Right ventricle myocardium superior (tissue), 1 donor: ENCODE measurements at regions not wholly inside any gene's neighbourhood (a gene's known extent, or its start where the extent isn't known, plus 50 kb on each side); places are given as distances from the start of the nearest gene placed in this dataset.
A peak's percentile ranks its signal among the peaks of the same experiment; 100 is the strongest.

Experiments used
- ATAC-seq: fragments of 200-7000 bp; cut with Tn5 transposase; one replicate; pipeline ENCODE4 v1.9.1; 2020; ENCODE audit warnings: mild to moderate bottlenecking; ENCODE audit not compliant: poor library complexity
- DNase-seq: peaks from one replicate; pipeline ENCODE4 v3.0.0-alpha.2; 2020
- intact Hi-C: fragments of 100-400 bp; cut with DNase I; formaldehyde crosslinking; loops from one replicate; pipeline ENCODE4 v1.11.2; 2022
- donor health status: DM: no; HTN: yes; CAD: no; lungs with severe emphysema.

- ATAC-seq (no peak), DNase-seq (no peak)
- intact Hi-C loops: no loop called here
Observed at GRCh38 chr13:103373916-103374315, 307.7 kb upstream of the SLC10A2 start.

- ATAC-seq (no peak), DNase-seq (no peak)
- intact Hi-C loops: no loop called here
Observed at GRCh38 chr13:103371271-103371670, 305.1 kb upstream of the SLC10A2 start.

GRCh38 chr13:103370790-103371189, 304.6 kb upstream of the SLC10A2 start:
- no peak for ATAC-seq
- intact Hi-C loops: no loop called here

GRCh38 chr13:103358255-103358932, 292.2 kb upstream of the SLC10A2 start:
- ATAC-seq (no peak), DNase-seq (no peak)
- intact Hi-C loops: no loop called here

More at GRCh38 chr13:103370790-103371189, 304.6 kb upstream of the SLC10A2 start:
- DNase-seq: no peak

- ATAC-seq (no peak), DNase-seq (no peak)
Observed at GRCh38 chr13:103356226-103356864, 290.1 kb upstream of the SLC10A2 start.

GRCh38 chr13:103354171-103354570, 288.0 kb upstream of the SLC10A2 start:
- ATAC-seq: no peak
- intact Hi-C loops: no loop called here

More at GRCh38 chr13:103356226-103356864, 290.1 kb upstream of the SLC10A2 start:
- intact Hi-C loops: no loop called here

GRCh38 chr13:103351035-103351828, 285.0 kb upstream of the SLC10A2 start:
- peak; percentile 44 for DNase-seq
- peak; percentile 69 for ATAC-seq
- intact Hi-C loops: no loop called here

More at GRCh38 chr13:103354171-103354570, 288.0 kb upstream of the SLC10A2 start:
- no peak for DNase-seq

GRCh38 chr13:103350147-103350546, 283.9 kb upstream of the SLC10A2 start:
- intact Hi-C loops: no loop called here
- ATAC-seq: peak; percentile 64

GRCh38 chr13:103349211-103349980, 283.2 kb upstream of the SLC10A2 start:
- ATAC-seq: peak; percentile 53
- intact Hi-C loops: no loop called here
- DNase-seq: no peak

More at GRCh38 chr13:103350147-103350546, 283.9 kb upstream of the SLC10A2 start:
- no peak for DNase-seq

GRCh38 chr13:103335241-103335640, 269.0 kb upstream of the SLC10A2 start:
- DNase-seq: no peak
- intact Hi-C loops: no loop called here
- ATAC-seq: no peak

- intact Hi-C loops: no loop called here
- DNase-seq (no peak), ATAC-seq (no peak)
Observed at GRCh38 chr13:103331924-103332323, 265.7 kb upstream of the SLC10A2 start.

GRCh38 chr13:103328899-103329298, 262.7 kb upstream of the SLC10A2 start:
- intact Hi-C loops: no loop called here
- DNase-seq (no peak), ATAC-seq (no peak)

- ATAC-seq (no peak), DNase-seq (no peak)
- intact Hi-C loops: no loop called here
Observed at GRCh38 chr13:103326326-103326725, 260.1 kb upstream of the SLC10A2 start.

- intact Hi-C loops: no loop called here
- no peak for DNase-seq
- no peak for ATAC-seq
Observed at GRCh38 chr13:103325672-103326071, 259.5 kb upstream of the SLC10A2 start.

GRCh38 chr13:103324641-103325040, 258.4 kb upstream of the SLC10A2 start:
- intact Hi-C loops: no loop called here
- DNase-seq (no peak), ATAC-seq (no peak)

GRCh38 chr13:103315711-103316110, 249.5 kb upstream of the SLC10A2 start:
- intact Hi-C loops: no loop called here
- no peak for ATAC-seq
- DNase-seq: no peak

GRCh38 chr13:103312467-103312866, 246.2 kb upstream of the SLC10A2 start:
- intact Hi-C loops: no loop called here
- ATAC-seq: no peak
- DNase-seq: no peak

GRCh38 chr13:103308667-103309066, 242.4 kb upstream of the SLC10A2 start:
- DNase-seq: no peak
- ATAC-seq: no peak
- intact Hi-C loops: no loop called here

- ATAC-seq: no peak
- intact Hi-C loops: no loop called here
Observed at GRCh38 chr13:103306163-103306562, 239.9 kb upstream of the SLC10A2 start.

More at GRCh38 chr13:103306163-103306562, 239.9 kb upstream of the SLC10A2 start:
- DNase-seq: no peak
